Esophagus muscularis mucosa (tissue), 4 donors: ENCODE measurements at regions not wholly inside any gene's neighbourhood (a gene's known extent, or its start where the extent isn't known, plus 50 kb on each side); places are given as distances from the start of the nearest gene placed in this dataset.

Experiments
- EP300 ChIP-seq: sonication (generic); formaldehyde crosslinking; IDR thresholded peaks from one replicate; pipeline ENCODE4 v1.6.1; 2017; ENCODE audit warnings: antibody characterized with exemption
- POLR2A ChIP-seq: fragments of 450-650 bp; IDR thresholded peaks from one replicate; pipeline ENCODE4 v1.6.1; 2017; ENCODE audit warnings: antibody characterized with exemption, moderate library complexity, mild to moderate bottlenecking, low read depth
- POLR2AphosphoS5 ChIP-seq, 2 donors: sonication (generic); formaldehyde crosslinking; IDR thresholded peaks; one replicate each; pipeline ENCODE4 v1.6.1; 2017; ENCODE audit warnings: antibody characterized with exemption in 2 of 2
- TF ChIP-seq, protein P1 (sequence below), 3 experiments: fragments of 200-600 bp in 2 of 3; fragments of 450-650 bp in 1 of 3; sonication (generic) in 2 of 3; IDR thresholded peaks; one replicate each; pipeline ENCODE4 v1.5.1; 2017 to 2019; ENCODE audit warnings: antibody characterized with exemption in 3 of 3, mild to moderate bottlenecking in 2 of 3, moderate library complexity in 1 of 3

DNA sequence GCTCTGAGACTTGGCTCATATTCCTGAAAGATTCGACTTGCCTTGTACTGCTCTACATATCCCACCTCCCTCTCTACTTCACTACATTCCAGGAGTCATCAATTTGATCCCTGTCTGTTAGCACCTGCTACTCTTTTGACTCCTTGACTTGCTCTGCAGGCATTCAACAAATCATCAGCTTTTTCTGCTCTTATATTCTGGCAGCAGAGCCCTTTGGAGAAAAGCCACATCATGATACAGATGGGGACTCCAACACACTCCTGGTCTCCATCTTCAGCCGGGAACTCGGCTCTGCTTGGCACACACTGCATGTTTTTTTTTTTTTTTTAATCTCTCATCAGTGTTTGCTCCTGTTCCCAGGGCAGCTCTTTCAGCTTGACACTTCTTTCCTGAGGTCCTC lies 293.2 kb upstream of the LCORL start:
- no peak for TF ChIP-seq POLR2A
- TF ChIP-seq, protein P1, sequence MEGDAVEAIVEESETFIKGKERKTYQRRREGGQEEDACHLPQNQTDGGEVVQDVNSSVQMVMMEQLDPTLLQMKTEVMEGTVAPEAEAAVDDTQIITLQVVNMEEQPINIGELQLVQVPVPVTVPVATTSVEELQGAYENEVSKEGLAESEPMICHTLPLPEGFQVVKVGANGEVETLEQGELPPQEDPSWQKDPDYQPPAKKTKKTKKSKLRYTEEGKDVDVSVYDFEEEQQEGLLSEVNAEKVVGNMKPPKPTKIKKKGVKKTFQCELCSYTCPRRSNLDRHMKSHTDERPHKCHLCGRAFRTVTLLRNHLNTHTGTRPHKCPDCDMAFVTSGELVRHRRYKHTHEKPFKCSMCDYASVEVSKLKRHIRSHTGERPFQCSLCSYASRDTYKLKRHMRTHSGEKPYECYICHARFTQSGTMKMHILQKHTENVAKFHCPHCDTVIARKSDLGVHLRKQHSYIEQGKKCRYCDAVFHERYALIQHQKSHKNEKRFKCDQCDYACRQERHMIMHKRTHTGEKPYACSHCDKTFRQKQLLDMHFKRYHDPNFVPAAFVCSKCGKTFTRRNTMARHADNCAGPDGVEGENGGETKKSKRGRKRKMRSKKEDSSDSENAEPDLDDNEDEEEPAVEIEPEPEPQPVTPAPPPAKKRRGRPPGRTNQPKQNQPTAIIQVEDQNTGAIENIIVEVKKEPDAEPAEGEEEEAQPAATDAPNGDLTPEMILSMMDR (IDR thresholded peaks at IDR 0.05): no peak
- TF ChIP-seq EP300: no peak
- TF ChIP-seq POLR2AphosphoS5 (IDR thresholded peaks at IDR 0.05): no peak
